AG04449 (cell line): ENCODE measurements at regions not wholly inside any gene's neighbourhood (a gene's known extent, or its start where the extent isn't known, plus 50 kb on each side); places are given as distances from the start of the nearest gene placed in this dataset.

Experiments used
- CTCF ChIA-PET: fragments of 350-600 bp; formaldehyde crosslinking; extraction: SDS; loops from one replicate; lab custom pipeline; 2021; ENCODE audit warnings: antibody characterized with exemption; lab: Yijun Ruan, JAX
- POLR2A ChIA-PET: fragments of 400-600, 350-600 bp; formaldehyde crosslinking; extraction: SDS; loops from one replicate; lab custom pipeline; 2020; ENCODE audit warnings: antibody characterized with exemption, inconsistent platforms; lab: Yijun Ruan, JAX
- DNase-seq: peaks from one replicate; pipeline ENCODE4 v3.0.0-alpha.2; 2010; ENCODE audit warnings: low read depth, low spot score
- H3K4me3 ChIP-seq: 2 replicates; pipeline ENCODE4 v1.5.1; 2011; ENCODE audit warnings: low read depth, mild to moderate bottlenecking, control low read depth, low read length
- CTCF ChIP-seq: IDR thresholded peaks from one replicate; pipeline ENCODE4 v1.5.1; 2011; ENCODE audit warnings: mild to moderate bottlenecking, moderate library complexity, low read length, control low read depth, inconsistent platforms; ENCODE audit not compliant: insufficient read depth; ENCODE audit errors: missing control alignments

- CTCF ChIA-PET = no interaction called here
- no peak for TF ChIP-seq CTCF
- no peak overlapping the region for H3K4me3 ChIP-seq
- POLR2A ChIA-PET = no interaction called here
- no peak for DNase-seq
Observed at GRCh38 chr5:123921193-123921592, 409.2 kb downstream of the CSNK1G3 start.

DNA sequence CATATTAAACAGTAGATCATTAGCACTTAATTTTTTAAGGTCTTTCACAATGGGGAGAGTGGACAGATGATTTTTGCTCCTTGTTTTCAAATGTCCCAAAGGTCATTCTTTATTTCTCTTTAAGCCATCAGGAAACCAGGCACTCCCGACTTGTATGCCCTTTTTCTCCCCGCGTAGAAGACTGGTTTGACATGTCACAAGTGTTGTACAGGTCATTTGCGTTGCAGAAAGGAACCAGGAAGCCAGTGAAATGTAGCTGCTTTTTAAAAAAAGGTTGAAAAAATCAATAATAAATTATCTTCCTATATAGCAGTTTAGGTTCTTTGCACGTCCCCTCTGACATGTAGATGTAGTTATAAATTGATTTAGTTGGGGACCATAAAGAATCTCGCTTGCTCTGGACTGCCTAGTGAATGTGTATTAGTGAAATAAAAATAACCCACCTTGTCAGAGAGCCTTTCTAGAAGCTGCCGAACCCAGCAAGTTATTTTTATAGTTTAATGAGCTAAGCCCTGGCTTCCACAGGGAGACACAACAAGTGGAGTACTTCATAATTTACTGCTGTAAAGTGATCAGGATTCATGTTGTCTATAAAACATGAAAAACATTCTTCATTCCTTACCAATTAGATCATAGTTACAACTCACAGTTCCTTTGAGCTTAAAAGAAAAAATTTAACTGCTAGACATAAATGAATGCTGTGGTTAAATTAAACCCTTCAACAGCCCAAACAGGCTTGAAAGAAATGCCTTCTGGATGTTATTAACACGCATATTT lies 404.6 kb downstream of the CSNK1G3 start:
- ChIA-PET POLR2A (interaction anchor here (0.8 kb wide), 1 partner anchor 211 kb away, joined by 5 read pairs; no protein-coding TSS in a partner anchor), CTCF (no interaction called here)
- DNase-seq = peak; percentile 95
- no peak overlapping the region for H3K4me3 ChIP-seq
- TF ChIP-seq CTCF = no peak

DNA sequence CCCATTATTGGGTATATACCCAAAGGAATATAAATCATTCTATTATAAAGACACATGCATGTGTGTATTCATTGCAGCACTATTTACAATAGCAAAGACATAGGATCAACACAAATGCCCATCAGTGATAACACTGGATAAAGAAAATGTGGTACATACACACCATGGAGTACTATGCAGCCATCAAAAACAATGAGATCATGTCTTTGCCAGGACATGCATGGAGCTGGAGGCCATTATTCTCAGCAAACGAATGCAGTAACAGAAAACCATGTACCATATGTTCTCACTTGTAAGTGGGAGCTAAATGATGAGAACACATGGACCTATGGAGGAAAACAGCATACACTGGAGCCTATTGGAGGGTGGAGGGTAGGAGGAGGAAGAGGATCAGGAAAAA lies 402.4 kb downstream of the CSNK1G3 start:
- no peak for DNase-seq
- H3K4me3 ChIP-seq = no peak overlapping the region
- ChIA-PET CTCF (no interaction called here), POLR2A (no interaction called here)
- no peak for TF ChIP-seq CTCF

- H3K4me3 ChIP-seq = no peak overlapping the region
- ChIA-PET POLR2A (no interaction called here), CTCF (no interaction called here)
- DNase-seq = no peak
- TF ChIP-seq CTCF = no peak
Observed at GRCh38 chr5:123907349-123907748, 395.4 kb downstream of the CSNK1G3 start.

DNA sequence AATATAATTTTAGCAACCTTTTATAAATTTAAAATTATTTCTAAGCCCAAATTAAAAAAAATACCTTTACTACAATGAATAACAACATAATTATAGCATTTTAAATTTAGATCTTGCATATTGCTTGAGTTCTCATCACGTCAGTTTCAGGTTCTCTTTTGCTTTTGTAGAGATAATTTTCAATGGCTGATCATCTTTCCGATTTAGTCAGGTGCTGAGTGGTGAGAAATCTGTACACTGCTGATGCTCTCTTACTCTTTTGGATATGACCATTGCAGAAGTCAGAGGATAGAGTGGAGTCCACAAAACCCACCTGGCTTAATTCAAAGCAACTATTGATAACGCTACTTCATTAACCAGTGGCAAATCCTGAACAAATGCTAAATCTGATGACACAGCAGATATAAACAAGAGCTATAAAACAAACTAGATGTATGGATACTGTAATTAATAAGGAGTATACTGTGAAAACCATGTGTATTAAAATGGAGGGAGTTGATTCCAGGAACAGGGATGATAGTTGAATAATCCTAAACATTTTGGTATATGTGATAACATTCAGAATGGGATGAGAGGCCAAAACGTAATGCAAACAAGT lies 394.8 kb downstream of the CSNK1G3 start:
- no peak for TF ChIP-seq CTCF
- ChIA-PET CTCF (no interaction called here), POLR2A (no interaction called here)
- H3K4me3 ChIP-seq = no peak overlapping the region
- no peak for DNase-seq

DNA sequence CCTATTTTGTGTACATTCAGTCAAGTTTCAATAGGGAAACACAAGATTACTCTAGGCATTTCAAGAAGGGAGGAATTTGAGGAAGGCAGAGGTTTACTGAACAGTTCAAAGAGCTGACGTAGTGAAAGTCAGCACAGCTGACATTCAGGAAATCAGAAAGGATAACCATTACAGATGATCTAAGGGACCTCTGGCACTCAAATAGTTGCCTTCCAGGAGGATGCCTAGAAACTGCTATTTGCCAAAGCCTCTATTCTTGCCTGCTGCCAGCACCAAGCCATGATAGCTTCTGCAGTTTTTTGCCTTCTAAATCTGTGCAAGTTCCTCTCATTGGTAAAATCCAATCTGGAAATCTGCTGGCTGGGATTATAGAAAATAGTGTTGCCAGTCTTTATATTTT lies 373.1 kb downstream of the CSNK1G3 start:
- CTCF ChIA-PET = no interaction called here
- no peak overlapping the region for H3K4me3 ChIP-seq
- DNase-seq = no peak
- TF ChIP-seq CTCF = no peak
- POLR2A ChIA-PET = no interaction called here
